B cell (primary cell): ENCODE measurements at regions not wholly inside any gene's neighbourhood (a gene's known extent, or its start where the extent isn't known, plus 50 kb on each side); places are given as distances from the start of the nearest gene placed in this dataset.

ENCODE experiments used
- EZH2 ChIP-seq: IDR thresholded peaks from 2 replicates; pipeline ENCODE4 v1.6.1; 2012; ENCODE audit warnings: borderline replicate concordance, low read depth, mild to moderate bottlenecking, moderate library complexity, low read length; ENCODE audit not compliant: insufficient read depth, poor library complexity, severe bottlenecking
- TF ChIP-seq, protein P1 (sequence below): fragments of 200-600 bp; IDR thresholded peaks from one replicate; pipeline ENCODE4 v1.8.0; 2022; ENCODE audit warnings: antibody characterized with exemption, mild to moderate bottlenecking

DNA sequence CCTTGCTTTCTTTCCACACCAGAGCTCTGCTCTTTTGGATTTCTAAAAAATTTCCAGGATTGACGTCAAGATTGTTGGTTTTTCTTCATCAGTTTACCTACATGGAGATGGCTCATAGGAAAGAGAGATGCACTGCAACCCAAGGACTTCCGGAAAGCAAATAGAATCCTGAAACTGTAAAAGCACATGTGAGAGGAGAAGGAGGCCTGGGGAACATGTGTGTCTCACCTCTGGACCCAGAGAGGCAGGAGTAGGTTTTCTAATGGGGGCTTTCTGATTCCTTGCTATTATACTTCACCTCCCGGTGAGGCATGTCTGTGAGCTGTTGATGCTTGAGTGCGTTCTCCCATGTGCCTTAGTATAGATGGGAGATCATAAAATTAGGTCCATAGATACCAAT, 362.8 kb downstream of the DCDC2C start:
- TF ChIP-seq, protein P1, sequence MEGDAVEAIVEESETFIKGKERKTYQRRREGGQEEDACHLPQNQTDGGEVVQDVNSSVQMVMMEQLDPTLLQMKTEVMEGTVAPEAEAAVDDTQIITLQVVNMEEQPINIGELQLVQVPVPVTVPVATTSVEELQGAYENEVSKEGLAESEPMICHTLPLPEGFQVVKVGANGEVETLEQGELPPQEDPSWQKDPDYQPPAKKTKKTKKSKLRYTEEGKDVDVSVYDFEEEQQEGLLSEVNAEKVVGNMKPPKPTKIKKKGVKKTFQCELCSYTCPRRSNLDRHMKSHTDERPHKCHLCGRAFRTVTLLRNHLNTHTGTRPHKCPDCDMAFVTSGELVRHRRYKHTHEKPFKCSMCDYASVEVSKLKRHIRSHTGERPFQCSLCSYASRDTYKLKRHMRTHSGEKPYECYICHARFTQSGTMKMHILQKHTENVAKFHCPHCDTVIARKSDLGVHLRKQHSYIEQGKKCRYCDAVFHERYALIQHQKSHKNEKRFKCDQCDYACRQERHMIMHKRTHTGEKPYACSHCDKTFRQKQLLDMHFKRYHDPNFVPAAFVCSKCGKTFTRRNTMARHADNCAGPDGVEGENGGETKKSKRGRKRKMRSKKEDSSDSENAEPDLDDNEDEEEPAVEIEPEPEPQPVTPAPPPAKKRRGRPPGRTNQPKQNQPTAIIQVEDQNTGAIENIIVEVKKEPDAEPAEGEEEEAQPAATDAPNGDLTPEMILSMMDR: no peak
- TF ChIP-seq EZH2: no peak
